ENCODE measurements at regions not wholly inside any gene's neighbourhood (a gene's known extent, or its start where the extent isn't known, plus 50 kb on each side); places are given as distances from the start of the nearest gene placed in this dataset.
A peak's percentile ranks its signal among the peaks of the same experiment; 100 is the strongest.
"Not testable (repeated sequence)": the region's sequence is repeated elsewhere in the genome, so short reads cannot be mapped to it uniquely, and the experiment has no call there.

DNA sequence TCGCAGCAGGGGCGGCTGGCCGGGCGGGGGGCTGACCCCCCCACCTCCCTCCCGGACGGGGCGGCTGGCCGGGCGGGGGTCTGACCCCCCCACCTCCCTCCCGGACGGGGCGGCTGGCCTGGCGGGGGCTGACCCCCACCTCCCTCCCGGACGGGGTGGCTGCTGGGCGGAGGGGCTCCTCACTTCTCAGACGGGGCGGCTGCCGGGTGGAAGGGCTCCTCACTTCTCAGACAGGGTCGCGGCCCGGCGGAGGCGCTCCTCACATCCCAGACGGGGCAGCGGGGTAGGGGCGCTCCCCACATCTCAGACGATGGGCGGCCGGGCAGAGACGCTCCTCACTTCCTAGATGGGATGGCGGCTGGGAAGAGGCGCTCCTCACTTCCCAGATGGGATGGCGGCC lies 260.2 kb upstream of the PTCHD4 start:
- not testable (repeated sequence) for DNase-seq

DNA sequence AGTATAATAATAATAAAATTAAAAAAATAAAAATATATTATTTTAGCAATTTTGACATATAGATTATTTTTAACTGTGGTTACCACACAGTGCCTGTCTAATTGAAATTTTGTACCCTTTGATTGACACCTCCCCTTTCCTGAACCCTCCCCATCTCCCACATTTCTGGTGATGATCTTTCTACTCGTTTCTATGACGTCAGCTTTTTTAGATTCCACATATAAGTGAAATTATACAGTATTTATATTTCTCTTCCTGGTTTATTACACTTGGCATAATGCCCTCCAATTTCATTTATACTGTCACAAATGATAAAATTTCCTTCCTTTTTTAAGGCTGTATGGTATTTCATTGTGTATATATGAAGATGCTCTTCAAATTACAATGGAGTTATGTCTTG lies 258.1 kb upstream of the PTCHD4 start:
- DNase-seq: no peak

DNA sequence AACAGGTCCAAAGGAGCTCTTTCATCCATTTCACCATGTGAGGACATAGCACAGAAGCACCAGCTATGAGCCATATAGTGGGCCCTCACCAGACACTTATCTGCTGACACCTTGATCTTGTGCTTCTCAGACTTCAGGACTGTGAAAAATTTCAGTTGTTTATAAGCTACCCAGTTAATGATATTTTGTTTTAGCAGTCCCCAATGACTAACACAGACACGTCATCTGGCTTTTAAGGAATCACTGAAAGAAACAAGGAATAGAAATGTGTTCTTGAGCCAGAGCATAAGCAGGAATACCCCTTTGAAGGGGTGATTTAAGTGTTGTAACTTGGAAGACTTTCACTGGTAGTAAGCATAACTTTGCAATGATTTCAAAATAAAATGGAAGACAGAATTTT lies 214.7 kb upstream of the PTCHD4 start:
- no peak for DNase-seq

DNA sequence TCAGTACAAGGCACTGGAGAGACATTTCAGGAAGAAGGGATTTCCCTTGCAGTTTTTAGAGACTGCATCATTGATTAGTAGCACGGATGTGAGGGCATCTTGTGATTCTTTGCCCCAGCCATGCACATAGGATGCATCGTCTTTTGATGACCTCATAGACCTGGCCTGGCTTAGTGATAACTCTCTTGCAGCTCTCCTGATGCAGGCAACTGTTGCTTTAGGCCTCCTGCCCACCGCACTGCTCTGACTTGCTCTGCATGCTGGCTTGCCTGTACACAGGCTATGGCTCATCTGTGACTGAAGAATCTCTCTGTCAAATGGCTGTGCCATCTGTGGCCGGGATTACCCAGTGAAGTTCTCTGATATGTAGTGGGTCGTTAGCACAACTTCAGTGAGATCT lies 207.7 kb upstream of the PTCHD4 start:
- DNase-seq: no peak

DNA sequence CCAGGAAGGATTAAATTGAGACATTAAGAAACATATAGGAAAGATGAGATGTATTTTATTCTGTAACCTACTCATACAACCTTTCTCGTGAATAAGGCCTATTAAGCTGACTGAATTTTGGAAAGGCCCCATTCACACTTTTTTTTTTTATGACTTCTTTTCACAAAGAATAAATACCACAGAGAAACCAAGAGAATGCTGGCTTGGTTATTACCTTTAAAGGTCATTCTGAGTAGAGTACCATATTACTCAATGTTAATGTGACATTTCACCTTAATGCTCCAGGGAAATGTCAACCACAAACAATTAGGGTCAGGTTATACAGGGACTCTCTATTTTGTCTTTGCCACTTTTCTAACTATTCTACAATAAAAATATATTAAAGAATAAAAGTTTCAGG lies 204.9 kb upstream of the PTCHD4 start:
- DNase-seq: no peak

DNA sequence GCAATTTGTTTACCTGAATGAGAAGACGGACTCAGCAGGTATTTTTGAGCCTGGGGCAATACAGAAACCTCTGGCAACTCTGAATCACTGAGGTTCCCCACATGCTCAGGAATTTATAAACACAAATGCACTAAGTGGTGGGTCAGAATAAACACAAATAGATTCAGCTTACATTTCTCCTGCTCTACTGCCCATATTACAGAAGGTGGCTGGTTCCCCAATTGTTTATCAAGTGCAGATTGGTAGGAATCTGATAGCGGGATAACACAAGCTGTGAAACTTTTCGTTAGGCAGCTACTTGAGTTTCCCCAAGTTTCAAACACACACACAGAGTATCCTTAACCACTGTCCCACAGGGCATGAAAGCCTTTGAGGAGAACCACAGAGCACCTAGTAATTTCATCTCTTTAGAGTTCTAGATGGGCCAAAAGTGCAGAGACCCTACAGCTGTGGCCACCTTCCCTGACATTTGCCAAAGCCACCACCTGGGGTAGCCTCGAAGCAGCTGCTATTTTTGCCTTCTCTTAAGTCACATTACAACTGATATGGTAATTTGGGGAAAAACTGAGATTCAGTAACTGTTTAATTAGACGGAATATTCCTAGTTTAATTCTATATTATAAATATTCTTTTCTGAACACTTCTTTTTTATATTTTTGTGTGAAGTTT lies 204.2 kb upstream of the PTCHD4 start:
- no peak for DNase-seq

DNA sequence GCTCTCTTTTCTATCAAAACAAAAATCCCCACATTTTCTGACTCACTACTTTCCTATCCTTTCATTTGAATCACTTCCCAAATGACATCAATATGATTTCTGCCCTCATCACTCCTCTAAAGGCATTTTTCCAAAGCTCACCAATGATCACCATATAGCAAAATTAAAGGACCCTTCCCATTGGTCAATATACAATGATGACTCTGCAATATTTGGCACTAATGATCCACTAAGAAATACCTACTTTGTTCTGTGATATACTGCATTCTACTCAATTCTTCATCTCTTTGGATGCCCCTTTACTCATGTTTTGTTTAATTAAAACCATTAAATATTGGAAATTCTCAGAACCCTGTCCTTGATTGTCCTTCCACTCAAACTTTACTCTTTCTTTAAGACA lies 200.3 kb upstream of the PTCHD4 start:
- DNase-seq: no peak

- no peak for DNase-seq
These were observed 196.6 kb upstream of the PTCHD4 start for GRCh38 chr6:48307573-48307972.

DNA sequence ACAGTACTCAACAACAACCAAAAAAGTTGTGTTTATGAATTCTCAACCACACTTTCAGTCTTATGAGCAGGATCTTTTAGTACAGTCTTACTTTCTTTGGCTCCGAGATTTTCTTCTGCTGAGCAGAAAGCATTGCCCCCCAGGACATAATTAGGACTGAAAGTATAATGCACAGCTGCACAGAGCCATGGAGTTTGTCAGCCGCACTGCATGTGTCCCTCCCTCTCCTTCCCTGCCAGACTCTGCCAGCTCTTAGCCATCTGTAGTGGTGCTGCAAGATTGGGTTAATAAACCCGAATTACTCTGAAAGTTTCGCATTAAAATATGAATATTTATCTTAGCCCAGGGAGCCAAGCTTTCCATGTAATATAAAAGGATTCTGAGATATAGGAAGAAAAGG lies 179.6 kb upstream of the PTCHD4 start:
- DNase-seq: no peak

DNA sequence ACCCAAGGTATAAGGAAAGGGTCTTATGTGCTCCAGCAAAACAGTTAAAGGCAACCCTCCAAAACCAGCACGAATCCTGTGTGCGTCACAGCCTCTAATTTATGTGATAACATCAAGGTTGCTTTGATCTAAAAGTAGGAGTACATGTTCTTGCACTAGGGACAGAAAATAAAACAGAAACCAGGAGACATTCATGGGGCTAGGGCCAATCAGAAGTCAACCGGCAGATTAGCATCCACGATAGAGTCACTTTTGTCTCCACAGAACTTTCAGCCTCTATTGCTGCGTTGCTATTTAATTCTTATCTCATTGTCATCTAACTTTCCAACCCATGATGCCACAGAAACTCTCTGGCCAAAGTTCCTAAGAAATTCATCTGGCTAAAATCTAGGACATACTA lies 178.8 kb upstream of the PTCHD4 start:
- DNase-seq: no peak

DNA sequence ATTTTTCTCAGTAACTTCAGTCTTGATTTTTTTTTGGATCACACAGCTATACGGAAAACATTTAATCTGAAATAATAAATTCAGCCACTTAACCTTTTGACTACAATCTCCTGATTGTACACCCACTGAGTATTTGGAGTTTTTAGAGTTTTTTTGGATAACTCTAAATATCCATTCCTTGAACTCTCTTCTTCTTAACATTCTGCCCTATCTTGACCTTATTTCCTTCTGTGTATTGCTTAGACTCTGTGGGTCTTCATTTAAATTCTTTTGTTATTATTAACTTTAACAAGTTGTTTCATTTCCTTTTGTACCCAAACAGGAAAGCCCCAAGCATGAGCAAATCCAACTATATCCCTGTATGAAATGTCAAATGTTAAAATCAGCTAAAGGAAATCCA lies 170.2 kb upstream of the PTCHD4 start:
- no peak for DNase-seq

GRCh38 chr6:48280035-48280620 lies 169.1 kb upstream of the PTCHD4 start:
- DNase-seq: no peak

GRCh38 chr6:48278261-48278660 lies 167.3 kb upstream of the PTCHD4 start:
- DNase-seq: no peak

- no peak for DNase-seq
These were observed 161.5 kb upstream of the PTCHD4 start for GRCh38 chr6:48272518-48272917.

GRCh38 chr6:48255094-48255493 lies 144.1 kb upstream of the PTCHD4 start:
- DNase-seq: no peak

DNA sequence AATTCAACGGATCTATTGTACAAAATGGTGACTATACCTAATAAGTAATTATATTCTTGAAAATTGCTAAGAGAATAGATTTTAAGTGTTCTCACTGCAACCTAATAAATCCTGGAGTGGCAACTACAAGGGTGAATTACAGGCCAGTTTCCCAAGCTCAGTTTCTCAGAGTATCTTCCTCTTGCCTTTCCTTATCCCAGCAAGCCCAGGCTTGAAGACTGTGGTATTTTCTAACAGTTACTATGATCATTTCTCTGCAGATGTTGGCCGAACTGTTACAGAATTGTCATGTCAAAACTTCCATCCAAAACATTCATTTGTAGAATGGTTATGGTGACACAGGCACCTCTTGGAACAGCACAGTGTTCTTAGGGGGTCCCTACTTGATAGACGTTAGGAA lies 138.1 kb upstream of the PTCHD4 start:
- DNase-seq: no peak

DNA sequence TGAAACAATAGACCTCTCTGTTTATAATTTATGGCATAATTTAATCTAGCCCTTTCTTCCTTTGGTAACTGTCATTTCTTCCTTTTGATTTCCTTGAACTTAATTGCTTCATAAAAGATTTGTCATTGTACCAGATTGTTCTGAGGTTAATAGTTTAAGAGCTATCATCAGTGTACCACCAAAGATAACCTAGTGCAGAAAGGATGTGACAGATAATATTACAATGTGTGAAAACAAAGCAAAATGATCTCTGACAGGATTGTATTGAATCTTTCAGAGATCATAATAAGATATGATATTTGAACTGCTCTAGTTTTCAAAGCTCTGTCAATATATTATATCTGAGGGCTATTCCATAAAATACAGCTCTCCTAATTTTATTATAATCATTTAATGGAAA lies 132.1 kb upstream of the PTCHD4 start:
- DNase-seq: no peak

GRCh38 chr6:48240287-48240686 lies 129.3 kb upstream of the PTCHD4 start:
- DNase-seq: no peak

- no peak for DNase-seq
These were observed 125.4 kb upstream of the PTCHD4 start for GRCh38 chr6:48236375-48236774.

DNA sequence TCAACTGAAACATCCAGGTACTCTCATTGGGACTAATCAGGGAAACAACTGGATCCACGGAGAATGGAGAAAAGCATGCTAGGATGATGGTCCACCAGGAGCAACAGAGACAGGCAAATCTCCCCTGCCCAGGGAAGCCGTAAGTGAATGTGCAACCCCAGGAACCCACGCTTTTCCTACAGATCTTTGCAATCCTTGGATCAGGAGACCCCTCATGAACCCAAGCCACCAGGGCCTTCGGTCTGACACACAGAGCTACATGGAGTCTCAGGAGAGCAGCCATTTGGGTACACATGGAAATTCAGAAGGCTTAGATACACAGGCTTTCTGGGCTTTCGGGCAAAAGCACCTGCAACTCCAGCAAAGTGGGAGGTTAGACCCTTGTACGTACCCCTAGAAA lies 122.1 kb upstream of the PTCHD4 start:
- no peak for DNase-seq

DNA sequence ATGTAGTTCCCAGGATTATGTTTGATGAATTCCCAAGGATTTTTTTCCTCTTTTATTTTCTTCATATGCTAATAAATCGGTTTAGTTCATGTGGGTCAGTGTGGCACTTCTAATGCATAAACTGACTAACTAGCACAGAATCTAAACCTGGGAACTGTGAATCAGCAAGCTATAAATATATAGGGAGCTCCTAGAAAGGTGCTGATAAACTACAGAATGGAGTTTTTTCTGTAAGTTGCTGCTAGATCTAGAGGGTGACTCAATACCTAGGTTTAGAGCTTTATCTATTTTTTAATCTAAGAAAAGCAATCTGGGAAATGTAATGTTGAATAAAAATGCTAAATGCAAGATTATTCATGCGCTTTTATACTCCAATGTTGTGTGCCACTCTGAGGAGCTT lies 118.8 kb upstream of the PTCHD4 start:
- no peak for DNase-seq

- peak in 1 of 2 experiments; percentile 26 for DNase-seq
These were observed 111.2 kb upstream of the PTCHD4 start for GRCh38 chr6:48222241-48222640.

- no peak for DNase-seq
These were observed 102.2 kb upstream of the PTCHD4 start for GRCh38 chr6:48213076-48213788.

DNA sequence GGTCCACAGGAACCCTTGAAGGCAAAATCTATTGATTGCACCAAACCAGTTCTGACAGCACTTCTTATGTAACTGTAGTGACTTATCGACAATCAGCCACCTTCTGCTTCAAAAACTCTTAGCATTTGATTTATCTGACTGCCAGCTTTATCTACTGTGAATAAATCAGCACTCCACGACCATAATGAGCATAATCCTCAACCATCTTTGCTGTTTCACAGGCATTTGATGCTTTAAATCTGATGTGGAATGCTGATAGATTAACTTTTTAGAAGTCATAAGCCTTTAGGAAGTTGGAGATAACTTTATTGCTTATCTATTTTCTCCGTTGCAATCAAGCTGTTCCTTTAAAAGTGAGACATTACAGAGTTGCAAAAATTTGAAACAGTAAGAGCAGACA lies 101.5 kb upstream of the PTCHD4 start:
- DNase-seq: no peak

DNA sequence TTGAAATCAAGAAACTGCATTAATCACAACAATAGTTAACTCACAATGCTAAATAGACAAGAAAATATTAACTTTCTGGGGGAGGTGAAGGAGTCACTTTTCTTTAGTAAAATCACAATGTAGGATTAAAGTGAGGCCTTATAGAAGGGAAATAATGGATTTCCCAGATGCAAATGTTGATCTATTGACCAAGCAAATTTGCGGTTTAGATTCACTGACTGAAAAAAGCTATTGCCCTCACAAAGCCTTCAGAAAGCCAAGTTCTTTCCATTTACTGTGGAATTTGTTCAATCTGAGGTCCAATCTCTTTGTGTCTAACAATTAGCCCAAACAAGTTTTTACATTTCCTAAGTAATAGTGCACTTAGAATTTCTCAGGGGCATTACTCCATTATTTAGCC lies 95.1 kb upstream of the PTCHD4 start:
- DNase-seq: no peak
